Stimulated activated CD8-positive, alpha-beta memory T cell treated with anti-CD3 and anti-CD28 coated beads, Interleukin-7, amount 100 ng/mL, for 48 hours (primary cell): ENCODE measurements at regions not wholly inside any gene's neighbourhood (a gene's known extent, or its start where the extent isn't known, plus 50 kb on each side); places are given as distances from the start of the nearest gene placed in this dataset.
A peak's percentile ranks its signal among the peaks of the same experiment; 100 is the strongest.
"Not testable (repeated sequence)": the region's sequence is repeated elsewhere in the genome, so short reads cannot be mapped to it uniquely, and the experiment has no call there.

Experiments used
- DNase-seq, 2 donors: peaks; one replicate each; pipeline ENCODE4 v3.0.0-alpha.2; 2020; ENCODE audit warnings: low read depth in 1 of 2; ENCODE audit errors: extremely low read depth in 1 of 2

GRCh38 chr6:139536751-139537617 is 162.5 kb upstream of the CITED2 start:
- DNase-seq, result no peak

GRCh38 chr6:139534472-139535115 is 160.1 kb upstream of the CITED2 start:
- no peak for DNase-seq

GRCh38 chr6:139533573-139534471 is 159.4 kb upstream of the CITED2 start:
- DNase-seq, result no peak

- DNase-seq, result no peak
These were observed 158.7 kb upstream of the CITED2 start for GRCh38 chr6:139533171-139533570.

- peak in 1 of 2 donors; percentile 9 for DNase-seq
These were observed 157.0 kb upstream of the CITED2 start for GRCh38 chr6:139531148-139532115.

- DNase-seq, result no peak
These were observed 156.1 kb upstream of the CITED2 start for GRCh38 chr6:139530561-139530960.

- DNase-seq, result no peak
These were observed 155.0 kb upstream of the CITED2 start for GRCh38 chr6:139529420-139529819.

- DNase-seq, result no peak
These were observed 154.0 kb upstream of the CITED2 start for GRCh38 chr6:139528471-139528870.

GRCh38 chr6:139525415-139525814 is 151.0 kb upstream of the CITED2 start:
- DNase-seq, result no peak

GRCh38 chr6:139523986-139524385 is 149.5 kb upstream of the CITED2 start:
- DNase-seq, result no peak

GRCh38 chr6:139522511-139523220 is 148.2 kb upstream of the CITED2 start:
- no peak for DNase-seq

GRCh38 chr6:139521338-139521737 is 146.9 kb upstream of the CITED2 start:
- DNase-seq, result no peak

- no peak for DNase-seq
These were observed 145.9 kb upstream of the CITED2 start for GRCh38 chr6:139520321-139520768.

- no peak for DNase-seq
These were observed 145.2 kb upstream of the CITED2 start for GRCh38 chr6:139519571-139520031.

GRCh38 chr6:139519097-139519496 is 144.6 kb upstream of the CITED2 start:
- DNase-seq, result no peak

- no peak for DNase-seq
These were observed 144.2 kb upstream of the CITED2 start for GRCh38 chr6:139518556-139519091.

GRCh38 chr6:139517998-139518555 is 143.6 kb upstream of the CITED2 start:
- not testable (repeated sequence) for DNase-seq

- no peak for DNase-seq
These were observed 141.1 kb upstream of the CITED2 start for GRCh38 chr6:139515511-139515910.

- no peak for DNase-seq
These were observed 140.4 kb upstream of the CITED2 start for GRCh38 chr6:139514819-139515218.
